ENCODE measurements at regions not wholly inside any gene's neighbourhood (a gene's known extent, or its start where the extent isn't known, plus 50 kb on each side); places are given as distances from the start of the nearest gene placed in this dataset.

DNA sequence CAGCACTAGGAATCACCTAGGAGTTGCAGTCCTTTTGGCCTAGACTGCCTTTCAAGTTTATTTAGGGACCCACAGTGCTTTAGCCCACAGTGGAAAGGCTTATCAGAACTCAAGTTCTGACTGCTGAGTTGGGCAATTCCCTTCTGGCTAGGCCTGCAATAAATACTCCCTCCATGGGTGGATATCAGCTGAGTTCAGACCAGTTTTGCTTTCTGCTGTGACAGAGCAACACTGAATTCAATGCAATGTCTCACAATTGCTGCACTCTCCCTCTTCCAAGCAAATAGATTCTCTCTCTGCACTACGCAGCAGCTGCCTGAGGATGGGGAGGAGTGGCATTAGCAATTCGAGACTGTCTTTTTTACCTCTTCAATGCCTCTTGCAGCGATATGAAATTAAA is 1153.3 kb downstream of the SORCS1 start:
- FAIRE-seq (no peak), DNase-seq (ENCODE audit: low read depth, low spot score) (no peak)
- Histone ChIP-seq H3K27me3 (ENCODE audit: control insufficient read depth in 2 of 2, insufficient read depth in 2 of 2, low read length in 2 of 2) (no peaks in the 10 kb centered on the region), H3K27ac (ENCODE audit: insufficient read depth, low read depth, low read length) (no peak overlapping the region), H4K20me1 (replicated peaks; ENCODE audit: control insufficient read depth, extremely low read depth, insufficient read depth, low read length) (no peaks in the 10 kb centered on the region), H3K4me2 (ENCODE audit: insufficient read depth, low read length) (no peak overlapping the region), H3K36me3 (ENCODE audit: control insufficient read depth in 2 of 2, extremely low read depth in 1 of 2, insufficient read depth in 2 of 2, low read length in 2 of 2) (no peaks in the 10 kb centered on the region), H2AFZ (ENCODE audit: low read depth, low read length) (no peak overlapping the region), H3K9ac (replicated peaks; ENCODE audit: extremely low read depth, insufficient read depth, low read length) (no peak overlapping the region), H3K4me1 (ENCODE audit: control insufficient read depth, extremely low read depth, insufficient read depth, low read length) (no peaks in the 10 kb centered on the region), H3K4me3 (replicated peaks in 1 of 3; ENCODE audit: insufficient read depth in 1 of 3, low read depth in 1 of 3, low read length in 3 of 3) (no peak overlapping the region), H3K79me2 (ENCODE audit: control insufficient read depth, insufficient read depth, low read length) (no peaks in the 10 kb centered on the region), H3K9me3 (replicated peaks; ENCODE audit: control insufficient read depth, insufficient read depth, low read length) (peaks cover 5% of the 10 kb centered on the region), H3K9me1 (replicated peaks; ENCODE audit: control insufficient read depth, extremely low read depth, insufficient read depth, low read length) (no peaks in the 10 kb centered on the region)
- TF ChIP-seq GATA2 (IDR thresholded peaks at IDR 0.05; ENCODE audit: insufficient read depth, insufficient read length, low read depth, low read length): no peak
- TF ChIP-seq, protein P1, sequence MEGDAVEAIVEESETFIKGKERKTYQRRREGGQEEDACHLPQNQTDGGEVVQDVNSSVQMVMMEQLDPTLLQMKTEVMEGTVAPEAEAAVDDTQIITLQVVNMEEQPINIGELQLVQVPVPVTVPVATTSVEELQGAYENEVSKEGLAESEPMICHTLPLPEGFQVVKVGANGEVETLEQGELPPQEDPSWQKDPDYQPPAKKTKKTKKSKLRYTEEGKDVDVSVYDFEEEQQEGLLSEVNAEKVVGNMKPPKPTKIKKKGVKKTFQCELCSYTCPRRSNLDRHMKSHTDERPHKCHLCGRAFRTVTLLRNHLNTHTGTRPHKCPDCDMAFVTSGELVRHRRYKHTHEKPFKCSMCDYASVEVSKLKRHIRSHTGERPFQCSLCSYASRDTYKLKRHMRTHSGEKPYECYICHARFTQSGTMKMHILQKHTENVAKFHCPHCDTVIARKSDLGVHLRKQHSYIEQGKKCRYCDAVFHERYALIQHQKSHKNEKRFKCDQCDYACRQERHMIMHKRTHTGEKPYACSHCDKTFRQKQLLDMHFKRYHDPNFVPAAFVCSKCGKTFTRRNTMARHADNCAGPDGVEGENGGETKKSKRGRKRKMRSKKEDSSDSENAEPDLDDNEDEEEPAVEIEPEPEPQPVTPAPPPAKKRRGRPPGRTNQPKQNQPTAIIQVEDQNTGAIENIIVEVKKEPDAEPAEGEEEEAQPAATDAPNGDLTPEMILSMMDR (IDR thresholded peaks at IDR 0.05; ENCODE audit: extremely low read depth in 1 of 2, insufficient read depth in 1 of 2, low read depth in 1 of 2, low read length in 2 of 2): no peak
- no peak for TF ChIP-seq JUN (IDR thresholded peaks at IDR 0.05; ENCODE audit: borderline replicate concordance, insufficient read depth, insufficient read length, low read depth)
- TF ChIP-seq MYC (IDR thresholded peaks at IDR 0.05; ENCODE audit: low read depth, low read length): no peak
- TF ChIP-seq FOS (IDR thresholded peaks at IDR 0.05; ENCODE audit: borderline replicate concordance, insufficient read depth, low read length): no peak
- TF ChIP-seq POLR2AphosphoS5 (IDR thresholded peaks at IDR 0.05; ENCODE audit: insufficient read depth, low read depth, low read length): no peak
- TF ChIP-seq, protein P2, sequence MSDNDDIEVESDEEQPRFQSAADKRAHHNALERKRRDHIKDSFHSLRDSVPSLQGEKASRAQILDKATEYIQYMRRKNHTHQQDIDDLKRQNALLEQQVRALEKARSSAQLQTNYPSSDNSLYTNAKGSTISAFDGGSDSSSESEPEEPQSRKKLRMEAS (IDR thresholded peaks at IDR 0.05; ENCODE audit: insufficient read depth, insufficient read length): no peak
- intact Hi-C loops (cut with micrococcal nuclease): no loop called here
- ChIA-PET POLR2A (no interaction called here), CTCF (no interaction called here)
- dilution Hi-C loops (cut with MboI; ENCODE audit: extremely low pct_ligation_motif_present, low sequenced_read_pairs): no loop called here
- BruUV-seq (replicated peaks): no TSS peak

Data from endothelial cell of umbilical vein (primary cell).